WTC11 (cell line): ENCODE measurements at regions not wholly inside any gene's neighbourhood (a gene's known extent, or its start where the extent isn't known, plus 50 kb on each side); places are given as distances from the start of the nearest gene placed in this dataset.

Experiments used
- ATF1 ChIP-seq: sonication (generic); formaldehyde crosslinking; IDR thresholded peaks from 2 replicates; pipeline ENCODE4 v1.8.1; 2023; ENCODE audit warnings: mild to moderate bottlenecking, moderate library complexity, missing genetic modification reagents
- ELF4 ChIP-seq: sonication (generic); formaldehyde crosslinking; IDR thresholded peaks from 2 replicates; pipeline ENCODE4 v1.8.1; 2022; ENCODE audit warnings: low read depth, mild to moderate bottlenecking, moderate library complexity, missing genetic modification reagents
- FOXJ3 ChIP-seq: sonication (generic); formaldehyde crosslinking; IDR thresholded peaks from 2 replicates; pipeline ENCODE4 v1.9.0; 2021; ENCODE audit warnings: missing genetic modification reagents, mild to moderate bottlenecking, borderline replicate concordance
- TEAD4 ChIP-seq: sonication (generic); formaldehyde crosslinking; IDR thresholded peaks from 2 replicates; pipeline ENCODE4 v1.8.0; 2022; ENCODE audit warnings: mild to moderate bottlenecking, missing genetic modification reagents
- TF ChIP-seq, protein P1 (sequence below): sonication (generic); formaldehyde crosslinking; IDR thresholded peaks from 2 replicates; pipeline ENCODE4 v1.8.1; 2023; ENCODE audit warnings: mild to moderate bottlenecking, missing genetic modification reagents
- TF ChIP-seq, protein P2 (sequence below): fragments of 200-600 bp; IDR thresholded peaks from 2 replicates; pipeline ENCODE4 v1.8.0; 2022; ENCODE audit warnings: antibody characterized with exemption

DNA sequence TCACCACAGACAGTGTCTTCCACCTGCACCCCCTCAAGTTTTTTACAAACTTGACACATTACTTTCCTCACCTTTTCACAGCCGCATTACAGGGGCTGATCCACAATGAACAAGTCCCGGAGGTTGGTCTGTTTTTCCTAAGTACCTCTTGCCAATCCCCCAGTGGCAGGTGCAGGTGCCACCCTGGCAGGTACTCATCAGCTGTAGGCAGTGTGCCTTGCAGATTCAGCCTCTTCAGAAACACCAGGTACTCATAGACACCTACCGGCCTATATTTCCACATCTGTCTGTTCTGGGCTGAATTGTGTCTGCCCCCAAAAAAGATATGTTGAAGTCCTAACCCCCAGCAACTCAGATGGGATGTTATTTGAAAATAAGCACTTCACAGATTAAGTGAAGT, 81.4 kb upstream of the CNIH3 start:
- TF ChIP-seq, protein P1, sequence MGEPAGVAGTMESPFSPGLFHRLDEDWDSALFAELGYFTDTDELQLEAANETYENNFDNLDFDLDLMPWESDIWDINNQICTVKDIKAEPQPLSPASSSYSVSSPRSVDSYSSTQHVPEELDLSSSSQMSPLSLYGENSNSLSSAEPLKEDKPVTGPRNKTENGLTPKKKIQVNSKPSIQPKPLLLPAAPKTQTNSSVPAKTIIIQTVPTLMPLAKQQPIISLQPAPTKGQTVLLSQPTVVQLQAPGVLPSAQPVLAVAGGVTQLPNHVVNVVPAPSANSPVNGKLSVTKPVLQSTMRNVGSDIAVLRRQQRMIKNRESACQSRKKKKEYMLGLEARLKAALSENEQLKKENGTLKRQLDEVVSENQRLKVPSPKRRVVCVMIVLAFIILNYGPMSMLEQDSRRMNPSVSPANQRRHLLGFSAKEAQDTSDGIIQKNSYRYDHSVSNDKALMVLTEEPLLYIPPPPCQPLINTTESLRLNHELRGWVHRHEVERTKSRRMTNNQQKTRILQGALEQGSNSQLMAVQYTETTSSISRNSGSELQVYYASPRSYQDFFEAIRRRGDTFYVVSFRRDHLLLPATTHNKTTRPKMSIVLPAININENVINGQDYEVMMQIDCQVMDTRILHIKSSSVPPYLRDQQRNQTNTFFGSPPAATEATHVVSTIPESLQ: no peak
- TF ChIP-seq FOXJ3 (CRISPR knock-in tag) (no peak), TEAD4 (CRISPR knock-in tag) (no peak), ELF4 (CRISPR knock-in tag) (no peak), ATF1 (no peak)
- TF ChIP-seq, protein P2, sequence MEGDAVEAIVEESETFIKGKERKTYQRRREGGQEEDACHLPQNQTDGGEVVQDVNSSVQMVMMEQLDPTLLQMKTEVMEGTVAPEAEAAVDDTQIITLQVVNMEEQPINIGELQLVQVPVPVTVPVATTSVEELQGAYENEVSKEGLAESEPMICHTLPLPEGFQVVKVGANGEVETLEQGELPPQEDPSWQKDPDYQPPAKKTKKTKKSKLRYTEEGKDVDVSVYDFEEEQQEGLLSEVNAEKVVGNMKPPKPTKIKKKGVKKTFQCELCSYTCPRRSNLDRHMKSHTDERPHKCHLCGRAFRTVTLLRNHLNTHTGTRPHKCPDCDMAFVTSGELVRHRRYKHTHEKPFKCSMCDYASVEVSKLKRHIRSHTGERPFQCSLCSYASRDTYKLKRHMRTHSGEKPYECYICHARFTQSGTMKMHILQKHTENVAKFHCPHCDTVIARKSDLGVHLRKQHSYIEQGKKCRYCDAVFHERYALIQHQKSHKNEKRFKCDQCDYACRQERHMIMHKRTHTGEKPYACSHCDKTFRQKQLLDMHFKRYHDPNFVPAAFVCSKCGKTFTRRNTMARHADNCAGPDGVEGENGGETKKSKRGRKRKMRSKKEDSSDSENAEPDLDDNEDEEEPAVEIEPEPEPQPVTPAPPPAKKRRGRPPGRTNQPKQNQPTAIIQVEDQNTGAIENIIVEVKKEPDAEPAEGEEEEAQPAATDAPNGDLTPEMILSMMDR: no peak
